Cardiac septum (tissue), 1 donor: ENCODE measurements at regions not wholly inside any gene's neighbourhood (a gene's known extent, or its start where the extent isn't known, plus 50 kb on each side); places are given as distances from the start of the nearest gene placed in this dataset.

Source experiments
- DNase-seq: peaks from one replicate; pipeline ENCODE4 v3.0.0-alpha.2; 2020; ENCODE audit warnings: low spot score
- intact Hi-C: fragments of 100-400 bp; cut with DNase I; formaldehyde crosslinking; loops from one replicate; pipeline ENCODE4 v1.14.0; 2022
- donor health status: DM: no; HTN: no; CAD: no.

GRCh38 chr5:153151558-153151957 is 338.9 kb upstream of the GRIA1 start:
- no peak for DNase-seq
- intact Hi-C loops = no loop called here

- intact Hi-C loops = no loop called here
- DNase-seq = no peak
Measured at GRCh38 chr5:153153086-153153485, 337.4 kb upstream of the GRIA1 start.

DNA sequence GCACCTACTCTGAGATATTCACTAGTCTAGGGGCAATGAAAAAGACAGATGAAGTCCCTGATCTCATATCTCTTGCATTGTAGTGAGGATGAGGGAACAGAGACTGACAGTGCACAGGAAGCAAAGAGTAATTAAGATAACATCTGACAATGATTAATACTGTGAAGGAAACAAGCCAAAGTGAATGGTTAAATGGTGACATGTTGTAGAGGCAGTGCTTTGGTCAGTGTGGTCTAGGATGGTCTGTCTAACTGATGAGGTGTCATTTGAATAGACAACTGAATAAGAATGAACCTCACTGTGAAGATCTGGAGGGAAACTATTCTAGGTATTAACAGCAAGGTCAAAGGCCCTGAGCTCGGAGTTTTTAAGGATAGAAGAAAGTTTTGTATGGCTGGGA is 333.3 kb upstream of the GRIA1 start:
- intact Hi-C loops = no loop called here
- no peak for DNase-seq

- intact Hi-C loops = no loop called here
- DNase-seq = no peak
Measured at GRCh38 chr5:153158608-153159007, 331.9 kb upstream of the GRIA1 start.

DNA sequence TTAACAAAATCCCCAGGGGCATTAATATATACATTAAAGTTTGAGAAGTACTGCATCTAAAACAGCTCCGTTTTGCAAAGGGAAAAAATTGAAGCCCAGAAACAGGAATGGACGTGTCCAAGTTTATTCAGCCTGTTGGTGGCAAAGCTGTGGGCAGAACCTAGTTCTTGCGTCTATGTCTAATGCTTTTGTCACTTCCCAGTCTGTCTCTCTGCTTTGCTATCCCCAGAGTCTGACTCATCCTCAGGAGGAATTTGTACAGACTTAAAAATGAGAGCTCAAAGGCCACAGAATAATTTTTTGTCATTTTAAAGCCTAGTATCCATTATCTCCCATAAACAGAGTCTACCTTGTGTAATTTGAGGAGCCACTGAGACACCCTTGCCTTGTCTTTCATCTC is 330.9 kb upstream of the GRIA1 start:
- intact Hi-C loops = no loop called here
- no peak for DNase-seq

DNA sequence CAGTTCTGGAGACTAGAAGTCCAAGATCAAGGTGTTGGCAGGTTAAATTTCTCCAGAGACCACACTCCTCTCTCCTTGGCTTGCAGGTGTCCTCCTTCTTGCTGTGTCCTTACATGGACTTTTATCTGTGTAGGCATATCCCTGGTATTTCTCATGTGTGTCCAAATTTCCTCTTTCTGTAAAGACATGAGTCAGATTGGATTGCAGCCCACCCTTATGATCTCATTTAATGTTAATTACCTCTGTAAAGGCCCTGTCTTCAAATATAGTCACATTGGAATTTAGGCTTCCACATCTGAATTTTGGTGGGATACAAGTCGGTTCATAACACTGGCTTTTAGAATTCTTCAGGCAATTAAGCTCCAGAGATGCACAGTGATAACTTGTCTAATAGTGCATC is 322.2 kb upstream of the GRIA1 start:
- DNase-seq = no peak
- intact Hi-C loops = no loop called here

DNA sequence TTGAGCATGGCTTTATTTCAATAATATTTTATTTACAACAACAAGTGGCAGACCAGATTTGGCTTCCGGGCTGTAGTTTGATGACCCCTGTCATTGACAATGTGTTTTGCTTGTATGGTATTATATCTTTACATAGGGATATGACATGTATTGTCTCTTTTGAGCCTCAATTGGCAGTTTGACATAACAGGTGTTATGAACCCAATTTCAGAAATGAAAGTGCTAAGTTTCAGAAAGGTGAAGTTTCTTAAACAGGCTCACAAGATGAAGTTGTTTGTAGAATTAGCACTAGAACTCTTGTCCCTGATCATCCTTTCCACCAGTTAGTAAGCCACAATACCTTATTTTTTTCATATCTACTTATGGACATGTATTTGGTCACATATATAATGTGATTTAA is 303.0 kb upstream of the GRIA1 start:
- DNase-seq = no peak
- intact Hi-C loops = no loop called here

DNA sequence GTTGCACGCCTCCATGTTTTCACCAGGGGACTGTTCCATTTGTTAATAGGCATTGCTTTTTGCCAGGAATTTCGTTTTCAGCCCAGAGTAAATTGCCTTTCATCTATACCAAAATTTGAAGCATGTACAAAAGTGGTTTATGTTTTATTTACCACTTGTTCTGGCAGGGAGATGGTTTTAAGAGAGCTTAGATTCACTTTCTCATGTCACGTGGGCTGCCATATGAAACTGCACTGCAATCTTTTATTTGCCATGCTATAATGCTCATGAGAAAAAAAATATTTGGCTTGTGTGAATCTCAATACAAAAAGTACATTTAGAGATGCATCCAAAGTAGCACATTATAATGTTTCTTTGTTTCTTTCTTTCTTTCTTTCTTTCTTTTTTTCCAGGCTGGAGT is 284.1 kb upstream of the GRIA1 start:
- DNase-seq = no peak
- intact Hi-C loops = no loop called here

DNA sequence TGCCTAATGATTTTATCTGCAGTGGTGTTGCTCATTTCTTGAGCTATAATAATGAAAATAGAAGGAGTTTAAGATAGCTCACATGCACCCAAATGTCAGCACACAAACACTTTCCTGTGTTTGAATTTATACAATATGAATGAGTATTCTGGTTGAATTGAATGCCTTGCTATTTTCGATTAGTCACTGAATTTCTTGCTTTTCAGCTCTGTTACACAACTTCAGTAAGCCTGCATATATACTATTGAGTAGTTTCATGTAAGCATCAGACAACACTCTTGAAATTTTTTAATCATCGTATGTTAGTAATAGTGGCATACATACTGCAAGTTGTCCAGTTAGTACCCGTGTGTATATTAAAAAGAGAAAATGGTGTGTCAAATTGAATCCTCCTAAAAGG is 281.5 kb upstream of the GRIA1 start:
- no peak for DNase-seq
- intact Hi-C loops = no loop called here

- intact Hi-C loops = no loop called here
- DNase-seq = no peak
Measured at GRCh38 chr5:153209687-153210086, 280.8 kb upstream of the GRIA1 start.

DNA sequence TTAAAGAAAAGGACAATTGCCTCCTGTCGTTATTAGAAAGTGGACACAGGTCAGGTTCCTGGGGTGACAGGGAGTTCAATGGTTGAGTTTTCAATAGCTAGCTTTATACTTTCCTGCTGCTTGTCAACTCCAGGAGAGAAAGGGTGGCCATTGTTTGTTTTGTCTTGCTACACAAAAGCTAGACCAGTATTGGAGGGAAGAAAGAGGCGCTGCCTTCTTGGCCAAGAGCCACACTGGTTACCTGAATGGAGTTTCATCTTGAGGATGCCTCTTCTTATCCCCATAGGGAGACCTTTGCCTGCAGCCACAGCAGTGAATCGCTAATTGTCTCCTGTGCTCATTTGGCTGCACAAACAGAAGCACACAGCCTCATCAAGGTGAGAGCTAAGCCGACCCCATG is 279.4 kb upstream of the GRIA1 start:
- intact Hi-C loops = no loop called here
- no peak for DNase-seq

DNA sequence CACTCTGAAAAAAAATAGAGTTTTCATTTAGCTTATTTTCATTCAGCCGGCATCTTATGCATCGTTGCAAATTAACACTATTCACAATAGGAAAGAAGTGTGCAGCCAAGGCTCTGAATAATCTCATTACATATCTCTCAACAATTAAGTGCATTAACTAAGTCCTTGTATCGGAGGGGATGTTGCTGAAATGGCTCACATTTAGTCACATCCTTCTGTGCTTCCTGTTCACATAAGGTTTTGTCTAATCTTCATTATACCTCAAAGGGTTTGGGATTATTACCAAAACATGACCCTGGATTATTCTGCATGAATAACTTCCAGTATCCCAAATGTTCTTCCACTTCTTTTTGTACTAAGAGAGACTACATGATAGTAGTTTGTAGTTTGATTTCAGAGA is 278.0 kb upstream of the GRIA1 start:
- DNase-seq = no peak
- intact Hi-C loops = no loop called here

- intact Hi-C loops = no loop called here
- no peak for DNase-seq
Measured at GRCh38 chr5:153222936-153223335, 267.5 kb upstream of the GRIA1 start.

GRCh38 chr5:153223376-153223775 is 267.1 kb upstream of the GRIA1 start:
- intact Hi-C loops = no loop called here
- DNase-seq = no peak

GRCh38 chr5:153224651-153225050 is 265.8 kb upstream of the GRIA1 start:
- intact Hi-C loops = no loop called here

GRCh38 chr5:153233933-153234332 is 256.5 kb upstream of the GRIA1 start:
- intact Hi-C loops = no loop called here

More at GRCh38 chr5:153224651-153225050, 265.8 kb upstream of the GRIA1 start:
- DNase-seq = no peak

DNA sequence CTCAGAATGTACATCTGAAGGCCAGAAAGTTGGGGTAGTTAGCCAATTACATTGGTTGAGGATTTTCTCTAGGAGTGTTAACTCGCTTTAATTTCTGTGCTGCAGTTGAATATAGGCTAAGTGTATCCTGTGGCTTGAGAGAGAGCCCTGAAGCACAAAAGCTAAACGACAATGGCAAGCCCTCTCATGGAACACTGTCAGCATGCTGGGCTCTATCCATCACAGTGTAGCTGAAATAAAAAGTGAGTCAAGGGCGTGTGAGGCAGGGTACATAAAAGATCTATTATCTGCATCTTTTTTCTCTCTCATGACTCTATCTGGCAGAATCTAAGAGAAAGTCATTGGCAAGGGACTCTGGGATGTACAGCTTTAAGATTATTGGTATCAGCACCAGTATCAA is 254.2 kb upstream of the GRIA1 start:
- intact Hi-C loops = no loop called here
- DNase-seq = no peak

More at GRCh38 chr5:153233933-153234332, 256.5 kb upstream of the GRIA1 start:
- DNase-seq = no peak

DNA sequence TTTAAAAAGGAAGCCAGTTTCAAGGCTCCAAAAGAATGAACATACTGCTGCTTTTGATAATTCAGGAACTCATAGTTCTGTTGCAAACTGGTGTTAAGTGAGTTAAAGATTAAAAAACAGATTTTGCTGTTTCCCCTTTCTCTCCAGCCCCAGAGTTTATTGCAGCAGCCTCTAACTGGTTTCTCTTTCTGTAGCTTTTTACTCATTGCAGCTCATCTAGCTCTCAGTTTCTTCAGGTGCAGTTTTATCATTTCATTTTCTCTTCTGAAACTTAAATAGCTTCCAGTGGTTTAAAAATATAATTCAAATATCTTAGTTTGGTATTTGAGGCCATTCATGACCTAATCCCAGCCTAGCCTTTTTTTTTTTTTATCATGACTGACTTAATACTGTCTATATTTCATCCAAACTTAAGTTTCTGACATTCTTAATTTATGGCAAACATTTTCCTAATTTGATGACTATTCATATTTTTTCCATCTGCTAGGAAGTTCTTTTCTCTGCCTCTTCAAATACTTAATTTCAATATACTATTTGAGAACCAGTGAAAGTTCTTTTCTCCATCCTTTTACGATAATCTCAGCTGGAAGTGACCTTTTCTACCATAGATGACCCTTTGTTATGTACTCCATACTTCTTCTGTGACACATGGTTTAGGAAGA is 252.7 kb upstream of the GRIA1 start:
- DNase-seq = no peak
- intact Hi-C loops = no loop called here

DNA sequence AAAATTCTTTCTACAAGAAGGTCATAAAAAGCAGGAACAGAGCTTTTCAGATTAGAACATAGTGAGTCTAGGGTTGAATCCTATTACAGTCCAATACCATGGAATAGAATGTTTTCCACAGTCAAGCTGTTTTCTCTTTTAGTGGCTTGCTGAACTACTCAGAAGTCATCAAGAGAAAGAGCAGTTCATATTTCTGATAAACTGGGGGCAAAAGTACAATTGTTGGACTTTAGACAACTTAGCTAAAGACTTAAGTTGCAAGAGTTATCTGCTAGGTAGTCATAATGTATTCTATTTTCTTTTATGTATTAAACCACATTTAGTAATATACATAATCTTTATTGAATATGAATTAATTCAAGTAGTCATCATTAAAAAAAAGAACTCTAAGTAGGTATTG is 233.1 kb upstream of the GRIA1 start:
- no peak for DNase-seq
- intact Hi-C loops = no loop called here

- intact Hi-C loops = no loop called here
- no peak for DNase-seq
Measured at GRCh38 chr5:153258469-153258868, 232.0 kb upstream of the GRIA1 start.

- intact Hi-C loops = no loop called here
- no peak for DNase-seq
Measured at GRCh38 chr5:153267506-153267905, 223.0 kb upstream of the GRIA1 start.

- intact Hi-C loops = no loop called here
- DNase-seq = no peak
Measured at GRCh38 chr5:153275695-153276094, 214.8 kb upstream of the GRIA1 start.
